GM12878 (cell line): ENCODE measurements at regions not wholly inside any gene's neighbourhood (a gene's known extent, or its start where the extent isn't known, plus 50 kb on each side); places are given as distances from the start of the nearest gene placed in this dataset.
A peak's percentile ranks its signal among the peaks of the same experiment; 100 is the strongest.
"Not testable (repeated sequence)": the region's sequence is repeated elsewhere in the genome, so short reads cannot be mapped to it uniquely, and the experiment has no call there.

Experiments
- ATAC-seq: fragments of 200-7000 bp; cut with Tn5 transposase; 3 replicates; pipeline ENCODE4 v1.9.1; 2020; ENCODE audit warnings: mild to moderate bottlenecking, moderate library complexity
- BruUV-seq: library from RNA; stranded (reverse); fragments of 400-500 nt; replicated peaks from 2 replicates; lab custom pipeline; 2021; lab: Mats Ljungman, UMichigan
- CTCF ChIA-PET: fragments of 300-600 bp; sonication (Branson Sonifier 250); formaldehyde crosslinking; extraction: SDS; loops from one replicate; lab custom pipeline; 2021; ENCODE audit warnings: inconsistent platforms; lab: Yijun Ruan, JAX
- POLR2A ChIA-PET: fragments of 350-600 bp; formaldehyde crosslinking; extraction: SDS; loops from one replicate; lab custom pipeline; 2021; ENCODE audit warnings: inconsistent platforms; lab: Charles Lee
- RAD21 ChIA-PET: fragments of 300-600 bp; sonication (Branson Sonifier 250); formaldehyde crosslinking; loops from one replicate; lab custom pipeline; 2023; ENCODE audit warnings: antibody characterized with exemption; ENCODE audit not compliant: unreplicated experiment; lab: Charles Lee
- SMC1A ChIA-PET: fragments of 300-600 bp; sonication (Branson Sonifier 250); formaldehyde crosslinking; loops from one replicate; lab custom pipeline; 2023; ENCODE audit not compliant: unreplicated experiment, uncharacterized antibody; lab: Charles Lee
- DNase-seq: peaks from one replicate; pipeline ENCODE4 v3.0.0-alpha.2; 2011; ENCODE audit warnings: low read depth, low spot score
- FAIRE-seq: peaks from 3 replicates; lab custom pipeline; 2011; peaks lifted over from hg19 to GRCh38; lab: Jason Lieb, UNC
- H2AFZ ChIP-seq: 2 replicates; pipeline ENCODE4 v1.6.0; 2011; ENCODE audit warnings: low read depth, low read length, control low read depth; ENCODE audit not compliant: control insufficient read depth
- H3K27ac ChIP-seq: 2 replicates; pipeline ENCODE4 v1.5.1; 2011; ENCODE audit warnings: control low read depth; ENCODE audit not compliant: control insufficient read depth, insufficient read depth
- H3K27me3 ChIP-seq, 2 experiments: replicated peaks in 1 of 2; 2 replicates each; pipeline versions ENCODE4 v1.6.0 to v1.6.1; 2011; ENCODE audit warnings: low read length in 1 of 2; ENCODE audit not compliant: control insufficient read depth in 2 of 2, insufficient read depth in 2 of 2
- H3K36me3 ChIP-seq, 2 experiments: 2 replicates each; pipeline ENCODE4 v1.5.1; 2011; ENCODE audit warnings: low read length in 1 of 2; ENCODE audit not compliant: control insufficient read depth in 2 of 2, insufficient read depth in 2 of 2
- H3K4me1 ChIP-seq: 2 replicates; pipeline ENCODE4 v1.6.1; 2011; ENCODE audit warnings: mild to moderate bottlenecking, low read length, moderate library complexity, mixed read lengths; ENCODE audit not compliant: control insufficient read depth, insufficient read depth
- H3K4me2 ChIP-seq: 2 replicates; pipeline ENCODE4 v1.6.0; 2011; ENCODE audit warnings: control low read depth; ENCODE audit not compliant: control insufficient read depth, insufficient read depth
- H3K4me3 ChIP-seq: fragments of 200-600 bp; sonication (generic); 2 replicates; pipeline ENCODE4 v1.5.1; 2016
- H3K79me2 ChIP-seq: 2 replicates; pipeline ENCODE4 v1.6.0; 2011; ENCODE audit warnings: low read length; ENCODE audit not compliant: control insufficient read depth, insufficient read depth
- H3K9ac ChIP-seq: 2 replicates; pipeline ENCODE4 v1.8.0; 2011; ENCODE audit warnings: low read length, control low read depth, mixed read lengths; ENCODE audit not compliant: control insufficient read depth, insufficient read depth
- H3K9me3 ChIP-seq: replicated peaks from 3 replicates; pipeline ENCODE4 v1.5.1; 2011; ENCODE audit warnings: mild to moderate bottlenecking, low read length; ENCODE audit not compliant: control insufficient read depth, insufficient read depth
- H4K20me1 ChIP-seq: 2 replicates; pipeline ENCODE4 v1.6.0; 2011; ENCODE audit not compliant: control insufficient read depth, insufficient read depth
- ASH2L ChIP-seq: fragments of 300-600, 200-600 bp; sonication (generic); IDR thresholded peaks from 2 replicates; pipeline ENCODE4 v1.6.1; 2017; ENCODE audit warnings: low read depth, mild to moderate bottlenecking, borderline replicate concordance
- KDM1A ChIP-seq: fragments of 200-600 bp; sonication (generic); IDR thresholded peaks from 2 replicates; pipeline ENCODE4 v1.6.1; 2016; ENCODE audit warnings: borderline replicate concordance
- SPI1 ChIP-seq: IDR thresholded peaks from 2 replicates; pipeline ENCODE4 v1.6.1; 2011; ENCODE audit warnings: low read depth, mild to moderate bottlenecking, low read length, moderate library complexity, borderline replicate concordance; ENCODE audit not compliant: insufficient read depth
- WGBS: methylation state at CpG from one replicate; pipeline ENCODE4 v1.1.6; 2016; ENCODE audit warnings: low lambda C conversion rate; ENCODE audit not compliant: insufficient replicate concordance, insufficient coverage; ENCODE audit errors: missing lambda C conversion rate; 5-methylcytosine and 5-hydroxymethylcytosine counted together
- in situ Hi-C: fragments of 300-500 bp; cut with MboI; formaldehyde crosslinking; loops from 9 replicates; pipeline ENCODE4 v1.14.3; 2018; ENCODE audit warnings: mixed read lengths
- intact Hi-C: fragments of 100-400 bp; cut with micrococcal nuclease; formaldehyde crosslinking; loops from one replicate; pipeline ENCODE4 v1.14.2; 2022; ENCODE audit not compliant: unreplicated experiment
- TF ChIP-seq, protein P1 (sequence below): IDR thresholded peaks from 2 replicates; pipeline ENCODE4 v1.6.1; 2012; ENCODE audit warnings: low read length, inconsistent platforms
- TF ChIP-seq, protein P2 (sequence below): fragments of 450-650 bp; IDR thresholded peaks from 2 replicates; pipeline ENCODE4 v1.6.1; 2016; ENCODE audit warnings: mild to moderate bottlenecking

DNA sequence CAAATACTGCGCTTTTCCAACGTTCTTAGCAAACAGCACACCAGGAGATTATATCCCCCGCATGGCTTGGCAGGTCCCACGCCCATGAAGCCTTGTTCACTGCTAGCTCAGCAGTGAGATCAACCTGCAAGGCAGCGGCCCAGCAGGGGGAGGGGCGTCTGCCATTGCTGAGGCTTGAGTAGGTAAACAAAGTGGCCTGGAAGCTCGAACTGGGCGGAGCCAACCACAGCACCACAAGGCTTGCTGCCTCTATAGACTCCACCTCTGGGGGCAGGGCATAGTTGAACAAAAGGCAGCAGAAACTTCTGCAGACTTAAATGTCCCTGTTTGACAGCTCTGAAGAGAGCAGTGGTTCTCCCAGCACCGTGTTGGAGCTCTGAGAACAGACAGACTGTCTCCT lies 239.2 kb downstream of the NDUFS4 start:
- in situ Hi-C loops, POLR2A ChIA-PET, H2AFZ ChIP-seq, FAIRE-seq, ATAC-seq, H4K20me1 ChIP-seq, intact Hi-C loops, H3K9me3 ChIP-seq, H3K79me2 ChIP-seq, CTCF ChIA-PET, H3K36me3 ChIP-seq, H3K4me1 ChIP-seq, H3K9ac ChIP-seq, BruUV-seq, DNase-seq, SMC1A ChIA-PET, H3K27me3 ChIP-seq, RAD21 ChIA-PET, H3K4me3 ChIP-seq, H3K4me2 ChIP-seq, H3K27ac ChIP-seq: not testable (repeated sequence)
- WGBS: 15% methylated on average over 7 of the region's 9 CpGs

DNA sequence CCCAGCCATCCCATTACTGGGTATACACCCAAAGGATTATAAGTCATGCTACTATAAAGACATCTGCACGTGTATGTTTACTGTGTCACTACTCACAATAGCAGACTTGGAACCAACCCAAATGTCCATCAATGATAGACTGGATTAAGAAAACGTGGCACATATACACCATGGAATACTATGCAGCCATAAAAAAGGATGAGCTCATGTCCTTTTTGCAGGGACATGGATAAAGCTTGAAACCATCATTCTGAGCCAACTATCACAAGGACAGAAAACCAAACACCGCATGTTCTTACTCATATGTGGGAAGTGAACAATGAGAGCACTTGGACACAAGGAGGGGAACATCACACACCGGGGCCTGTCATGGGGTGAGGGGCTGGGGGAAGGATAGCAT lies 248.0 kb downstream of the NDUFS4 start:
- DNase-seq, H3K9me3 ChIP-seq, H2AFZ ChIP-seq, H3K4me2 ChIP-seq, in situ Hi-C loops, H3K4me1 ChIP-seq, H3K27me3 ChIP-seq, RAD21 ChIA-PET, H3K4me3 ChIP-seq, POLR2A ChIA-PET, SMC1A ChIA-PET, intact Hi-C loops, H3K79me2 ChIP-seq, BruUV-seq, H4K20me1 ChIP-seq, H3K36me3 ChIP-seq, FAIRE-seq, H3K27ac ChIP-seq, CTCF ChIA-PET, ATAC-seq, H3K9ac ChIP-seq: not testable (repeated sequence)
- 37% methylated on average over 4 of the region's 4 CpGs for WGBS

DNA sequence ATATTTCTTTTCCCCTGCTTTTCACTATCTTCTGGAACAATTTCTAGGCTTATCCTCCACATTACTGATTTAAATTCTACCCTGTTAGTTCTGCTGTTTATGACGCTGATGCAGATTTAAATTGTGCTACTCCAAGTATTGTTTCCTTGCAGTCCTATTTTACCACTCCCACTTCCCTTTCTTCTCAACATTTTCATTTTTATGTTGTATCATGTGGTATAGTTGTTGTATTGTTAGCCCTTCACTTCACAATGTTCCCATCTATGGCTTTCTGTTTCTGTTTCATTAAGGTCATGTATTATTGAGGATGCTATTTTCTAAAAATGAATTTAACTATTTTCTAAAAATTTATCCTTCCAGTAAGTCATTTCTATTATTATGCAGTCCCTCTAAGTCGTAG lies 254.4 kb downstream of the NDUFS4 start:
- peaks cover 7% of the 10 kb centered on the region for H3K4me1 ChIP-seq
- WGBS: 0% methylated on average over 2 of the region's 2 CpGs
- intact Hi-C loops: no loop called here
- no peaks in the 10 kb centered on the region for H3K27me3 ChIP-seq
- H3K9me3 ChIP-seq: no peaks in the 10 kb centered on the region
- no peaks in the 10 kb centered on the region for H4K20me1 ChIP-seq
- RAD21 ChIA-PET: no interaction called here
- TF ChIP-seq ASH2L (no peak), KDM1A (no peak), SPI1 (peak; percentile 74; the same call in 1 of the 2 replicates)
- TF ChIP-seq, protein P1, sequence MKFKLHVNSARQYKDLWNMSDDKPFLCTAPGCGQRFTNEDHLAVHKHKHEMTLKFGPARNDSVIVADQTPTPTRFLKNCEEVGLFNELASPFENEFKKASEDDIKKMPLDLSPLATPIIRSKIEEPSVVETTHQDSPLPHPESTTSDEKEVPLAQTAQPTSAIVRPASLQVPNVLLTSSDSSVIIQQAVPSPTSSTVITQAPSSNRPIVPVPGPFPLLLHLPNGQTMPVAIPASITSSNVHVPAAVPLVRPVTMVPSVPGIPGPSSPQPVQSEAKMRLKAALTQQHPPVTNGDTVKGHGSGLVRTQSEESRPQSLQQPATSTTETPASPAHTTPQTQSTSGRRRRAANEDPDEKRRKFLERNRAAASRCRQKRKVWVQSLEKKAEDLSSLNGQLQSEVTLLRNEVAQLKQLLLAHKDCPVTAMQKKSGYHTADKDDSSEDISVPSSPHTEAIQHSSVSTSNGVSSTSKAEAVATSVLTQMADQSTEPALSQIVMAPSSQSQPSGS: no peak
- TF ChIP-seq, protein P2, sequence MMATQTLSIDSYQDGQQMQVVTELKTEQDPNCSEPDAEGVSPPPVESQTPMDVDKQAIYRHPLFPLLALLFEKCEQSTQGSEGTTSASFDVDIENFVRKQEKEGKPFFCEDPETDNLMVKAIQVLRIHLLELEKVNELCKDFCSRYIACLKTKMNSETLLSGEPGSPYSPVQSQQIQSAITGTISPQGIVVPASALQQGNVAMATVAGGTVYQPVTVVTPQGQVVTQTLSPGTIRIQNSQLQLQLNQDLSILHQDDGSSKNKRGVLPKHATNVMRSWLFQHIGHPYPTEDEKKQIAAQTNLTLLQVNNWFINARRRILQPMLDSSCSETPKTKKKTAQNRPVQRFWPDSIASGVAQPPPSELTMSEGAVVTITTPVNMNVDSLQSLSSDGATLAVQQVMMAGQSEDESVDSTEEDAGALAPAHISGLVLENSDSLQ: no peak
- TF ChIP-seq, all 136 proteins: peak for 1
- peak; percentile 39; the same call in 2 of the 3 replicates for ATAC-seq
- H3K27ac ChIP-seq: no peak overlapping the region
- no TSS peak for BruUV-seq
- H3K4me2 ChIP-seq: no peak overlapping the region
- H3K4me3 ChIP-seq: no peak overlapping the region
- SMC1A ChIA-PET: no interaction called here
- H3K79me2 ChIP-seq: no peaks in the 10 kb centered on the region
- DNase-seq: no peak
- no peak for FAIRE-seq
- CTCF ChIA-PET: no interaction called here
- POLR2A ChIA-PET: no interaction called here
- no peak overlapping the region for H3K9ac ChIP-seq
- H2AFZ ChIP-seq: no peak overlapping the region; the same call in 1 of the 2 replicates
- no peaks in the 10 kb centered on the region for H3K36me3 ChIP-seq
- in situ Hi-C loops: no loop called here
